GM18511 (cell line): ENCODE measurements at regions not wholly inside any gene's neighbourhood (a gene's known extent, or its start where the extent isn't known, plus 50 kb on each side); places are given as distances from the start of the nearest gene placed in this dataset.
"Not testable (repeated sequence)": the region's sequence is repeated elsewhere in the genome, so short reads cannot be mapped to it uniquely, and the experiment has no call there.

Experiments
- ATAC-seq: cut with Tn5 transposase; IDR thresholded peaks from one replicate; pipeline ENCODE4 v1.9.1; 2021; ENCODE audit warnings: mild to moderate bottlenecking, moderate library complexity; ENCODE audit not compliant: unreplicated experiment

DNA sequence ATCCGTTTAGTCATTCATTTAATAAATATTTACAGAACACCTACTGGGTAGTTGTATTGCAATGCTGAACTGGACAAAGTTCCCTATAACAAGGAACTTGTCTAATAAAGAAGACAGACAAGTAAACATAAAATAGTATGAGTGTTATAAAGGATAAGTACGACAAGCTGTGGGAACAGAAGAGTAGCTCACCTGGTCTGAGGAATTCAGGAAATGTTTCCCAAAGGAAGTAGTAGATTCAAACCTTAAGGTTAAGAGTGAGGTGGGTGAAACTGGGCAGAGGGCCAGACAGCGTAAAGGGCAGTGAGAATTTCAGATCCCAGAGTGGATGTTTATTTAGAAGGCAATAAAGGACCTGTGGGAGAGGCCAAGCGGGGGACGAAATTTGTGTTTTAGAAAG is 72.3 kb upstream of the CD2AP start:
- ATAC-seq = no peak

GRCh38 chr6:47407300-47408281 is 70.0 kb upstream of the CD2AP start:
- no peak for ATAC-seq

DNA sequence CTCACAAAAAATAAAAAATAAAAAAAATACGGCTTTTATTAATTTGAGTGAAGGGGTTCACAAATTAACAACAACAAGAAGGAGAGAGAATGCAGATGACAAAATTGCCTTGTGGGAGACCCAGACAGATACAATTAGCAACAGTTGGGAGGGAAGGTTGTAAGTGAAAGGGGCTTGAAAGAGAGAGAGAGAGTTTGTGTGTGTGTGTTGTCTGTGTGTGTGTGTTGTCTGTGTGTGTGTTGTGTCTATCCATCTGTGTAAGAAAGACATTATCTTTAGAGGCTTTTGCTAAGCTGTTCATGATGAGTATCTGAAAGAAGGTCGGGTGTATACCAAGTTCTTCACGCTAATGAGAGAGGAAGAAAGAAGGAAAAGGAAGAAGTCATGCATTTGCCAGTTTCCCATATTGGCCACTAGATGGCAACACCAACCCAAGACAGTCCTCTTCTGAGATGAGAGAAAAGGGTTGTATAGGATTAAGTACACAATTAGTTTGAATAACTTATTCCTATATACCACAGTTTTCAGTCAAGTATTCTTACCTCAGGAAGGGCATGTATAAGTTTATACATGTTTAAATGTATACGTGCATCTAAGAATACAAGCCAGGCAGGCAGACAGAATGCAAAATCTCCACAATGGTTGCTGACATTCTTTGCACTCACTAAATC is 63.7 kb upstream of the CD2AP start:
- peak; percentile 79 for ATAC-seq

DNA sequence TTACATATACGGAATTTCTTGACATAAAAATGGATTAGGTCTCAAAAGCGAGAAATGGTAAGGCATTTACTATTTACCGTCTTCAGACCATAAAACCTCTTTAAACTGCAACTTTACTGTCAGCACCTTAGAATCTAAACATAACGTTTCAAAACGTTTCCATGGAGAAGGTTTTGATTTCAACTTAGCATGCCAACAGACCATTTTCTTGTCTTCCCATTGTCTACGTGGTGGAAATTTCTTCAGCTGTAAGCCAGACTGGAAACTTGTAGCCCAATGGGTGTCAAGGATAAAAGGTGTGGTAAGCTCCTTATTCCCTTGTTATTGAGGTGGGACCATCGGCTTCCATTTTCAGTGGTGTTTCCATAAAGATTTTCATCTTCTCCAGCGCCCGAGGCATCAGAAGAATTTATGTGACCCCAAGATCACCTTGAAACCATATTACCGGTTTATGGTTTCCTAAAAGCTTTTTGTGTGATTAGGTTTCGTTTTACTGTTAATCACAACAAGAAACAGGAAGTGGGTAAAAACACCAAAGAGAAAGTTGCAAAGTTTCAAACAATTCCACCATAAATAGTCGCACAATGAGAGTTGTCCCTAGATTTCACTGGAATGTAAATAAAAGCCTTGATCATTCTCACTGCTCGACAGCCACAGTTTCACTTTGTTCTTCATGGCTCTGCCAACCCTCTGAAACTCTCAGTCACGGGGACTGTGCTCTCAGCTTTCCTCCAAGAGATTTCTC is 63.0 kb upstream of the CD2AP start:
- ATAC-seq = peak; percentile 82

DNA sequence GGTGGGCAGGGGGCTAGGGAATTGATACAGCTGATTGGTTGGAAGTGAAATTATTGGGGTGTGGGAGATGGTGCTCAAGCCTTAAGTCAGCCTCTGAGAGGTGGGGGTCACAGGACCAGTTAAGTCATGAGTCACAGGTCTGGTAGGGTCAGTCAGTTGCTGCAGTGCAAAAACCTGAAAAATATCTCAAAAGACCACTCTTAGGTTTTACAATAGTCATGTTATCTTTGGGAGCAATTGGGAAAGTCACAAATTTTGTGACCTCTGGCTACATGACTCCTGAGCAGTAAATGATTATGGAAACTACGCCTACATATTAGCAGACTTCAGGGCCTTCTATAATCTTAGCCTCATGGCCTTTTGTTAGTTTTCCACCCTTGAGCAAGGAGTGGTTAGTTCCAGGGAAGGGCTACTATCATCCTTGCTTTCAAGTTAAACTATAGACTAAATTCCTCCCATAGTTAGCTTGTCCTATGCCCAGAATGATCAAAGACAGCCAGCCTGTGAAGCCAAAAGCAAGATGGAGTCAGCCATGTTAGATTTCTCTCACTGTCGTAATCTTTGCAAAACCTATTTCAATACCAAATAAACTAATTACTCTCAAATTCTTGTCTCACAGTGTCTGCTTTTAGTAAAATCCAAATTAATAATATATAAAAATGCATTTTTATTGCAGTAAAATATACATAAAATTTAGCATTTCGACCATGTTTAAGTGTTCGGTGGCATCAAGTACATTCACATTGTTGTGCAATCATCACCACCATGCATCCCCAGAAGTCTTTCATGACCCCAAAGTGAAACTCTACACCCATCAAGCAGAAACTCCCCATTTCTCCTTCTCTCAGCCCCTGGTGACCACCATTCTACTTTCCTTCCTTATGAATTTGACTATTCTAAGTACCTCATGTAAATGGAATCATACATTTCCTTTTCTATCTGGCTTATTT is 60.9 kb upstream of the CD2AP start:
- no peak for ATAC-seq

DNA sequence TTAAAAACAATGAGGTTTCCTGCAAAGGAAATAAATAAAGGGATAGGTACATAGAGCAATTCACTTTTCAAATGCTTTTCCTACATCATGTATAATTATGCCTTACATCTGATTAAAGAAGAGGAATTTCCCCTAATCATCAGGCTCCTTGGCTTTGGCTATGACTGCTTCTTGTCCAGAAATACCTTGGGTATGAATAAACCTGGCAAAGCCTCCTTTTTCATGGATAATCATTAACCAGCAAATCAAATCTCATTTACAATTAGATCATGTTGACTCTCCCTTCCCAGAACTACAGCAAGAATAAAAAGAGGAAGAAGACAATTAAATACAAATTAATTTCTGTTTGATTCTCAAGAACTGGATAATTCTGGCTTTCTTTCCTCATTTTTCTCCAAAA is 58.0 kb upstream of the CD2AP start:
- ATAC-seq = no peak

DNA sequence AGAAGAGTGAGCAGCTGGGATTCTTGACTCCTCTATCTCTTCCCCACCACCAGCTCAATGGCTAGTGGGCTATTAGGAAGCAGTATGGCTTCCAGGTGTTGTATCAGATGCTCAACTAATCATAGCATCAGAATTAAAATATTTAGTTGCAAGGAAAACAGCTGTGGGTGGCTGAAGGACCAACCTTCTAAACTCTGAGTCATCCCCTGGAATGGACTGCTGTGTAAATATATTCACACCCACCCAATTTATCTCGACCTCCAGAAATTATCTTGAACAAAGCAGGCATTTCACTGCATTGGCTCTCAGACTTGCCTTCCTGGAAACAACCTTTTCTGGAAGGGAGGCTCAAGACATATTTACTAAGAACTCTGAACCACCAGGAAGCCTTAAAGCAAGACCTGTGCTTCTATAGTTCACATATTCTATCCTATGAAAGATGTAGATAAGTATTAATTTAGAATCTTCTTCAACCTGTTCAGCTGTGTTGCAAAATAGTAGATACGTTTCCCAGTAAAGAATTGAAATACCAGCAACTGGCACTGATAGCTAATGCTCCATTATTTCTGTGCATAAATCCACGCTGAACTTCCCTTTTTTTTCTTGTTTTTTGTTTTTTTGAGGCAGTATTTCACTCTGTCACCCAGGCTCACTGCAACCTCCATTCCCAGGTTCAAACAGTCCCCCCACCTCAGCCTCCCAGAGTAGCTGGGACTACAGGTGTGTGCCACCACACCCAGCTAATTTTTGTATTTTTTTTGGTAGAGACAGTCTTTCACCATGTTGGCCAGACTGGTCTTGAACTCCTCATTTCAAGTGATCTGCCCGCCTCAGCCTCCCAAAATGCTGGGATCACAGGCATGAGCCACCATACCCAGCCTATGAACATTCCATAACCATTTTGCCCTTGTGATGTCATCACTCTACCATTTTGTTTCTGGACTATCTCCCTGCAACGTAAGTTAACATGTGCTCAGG is 56.9 kb upstream of the CD2AP start:
- no peak for ATAC-seq

DNA sequence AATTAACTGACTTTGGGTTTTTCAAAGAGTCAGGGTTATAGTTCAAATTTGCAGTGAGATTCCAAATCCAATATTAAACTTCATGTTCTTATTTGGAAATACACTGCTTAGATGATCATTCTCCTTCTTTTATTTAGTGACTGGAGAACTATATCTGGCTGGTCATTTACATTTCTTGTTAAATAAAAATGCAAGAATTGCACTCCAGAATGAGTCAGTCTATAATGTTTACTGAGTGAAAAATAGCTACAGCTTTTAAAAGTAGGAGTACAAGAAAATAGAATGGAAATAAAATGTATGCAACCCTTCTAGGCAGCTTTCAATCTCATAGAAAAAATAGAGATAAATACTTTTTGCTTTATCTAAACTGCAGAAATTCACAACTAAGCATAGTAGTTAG is 54.5 kb upstream of the CD2AP start:
- no peak for ATAC-seq

GRCh38 chr6:47424436-47424836 is 53.2 kb upstream of the CD2AP start:
- ATAC-seq = no peak

- ATAC-seq = not testable (repeated sequence)
Measured at GRCh38 chr6:47425724-47426123, 51.9 kb upstream of the CD2AP start.

GRCh38 chr6:47426524-47427302 is 50.9 kb upstream of the CD2AP start:
- no peak for ATAC-seq

DNA sequence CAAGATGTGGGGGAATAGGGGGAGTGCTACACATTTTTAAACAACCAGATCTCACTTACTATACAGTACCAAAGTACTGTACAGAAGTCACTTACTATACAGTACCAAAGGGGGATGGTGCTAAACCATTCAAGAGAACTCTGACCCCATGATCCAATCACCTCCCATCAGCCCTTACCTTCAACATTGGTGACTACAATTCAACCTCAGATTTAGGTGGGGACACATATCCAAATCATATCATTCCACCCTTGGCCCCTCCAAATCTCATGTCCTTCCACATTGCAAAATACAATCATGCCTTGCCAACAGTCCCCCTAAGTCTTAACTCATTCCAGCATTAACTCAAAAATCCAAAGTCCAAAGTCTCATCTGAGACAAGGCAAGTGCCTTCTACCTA is 49.9 kb upstream of the CD2AP start:
- ATAC-seq = no peak
